ENCODE measurements at regions not wholly inside any gene's neighbourhood (a gene's known extent, or its start where the extent isn't known, plus 50 kb on each side); places are given as distances from the start of the nearest gene placed in this dataset.
"Not testable (repeated sequence)": the region's sequence is repeated elsewhere in the genome, so short reads cannot be mapped to it uniquely, and the experiment has no call there.

DNA sequence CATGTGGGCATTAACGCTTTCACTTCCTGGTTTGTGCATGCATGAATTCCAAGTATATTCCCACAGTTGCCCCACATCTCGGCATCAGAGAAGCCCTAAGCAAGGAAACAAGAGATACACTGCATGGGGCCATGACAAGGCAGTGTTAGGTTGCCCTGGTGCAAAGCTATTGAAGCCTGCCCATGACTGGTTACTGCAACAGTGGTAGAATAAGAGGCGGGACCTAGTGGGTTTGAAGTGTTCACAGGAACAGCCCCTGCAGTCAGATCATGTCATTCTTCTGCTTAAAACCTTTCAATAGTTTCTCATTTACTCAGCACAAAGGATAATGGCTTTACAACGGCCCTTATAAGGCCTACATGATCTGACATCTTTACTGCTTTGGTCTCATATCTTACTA is 80.9 kb upstream of the TOPAZ1 start:
- Histone ChIP-seq H2AFZ (ENCODE audit: low read depth, low read length) (no peak overlapping the region), H3K4me3 (ENCODE audit: low read length) (no peak overlapping the region), H3K27me3 (ENCODE audit: insufficient read depth, low read length) (no peaks in the 10 kb centered on the region), H3K36me3 (ENCODE audit: insufficient read depth, low read length) (no peaks in the 10 kb centered on the region), H3K4me1 (ENCODE audit: insufficient read depth, low read length) (no peaks in the 10 kb centered on the region), H3K9me3 (ENCODE audit: low read length) (no peaks in the 10 kb centered on the region)

DNA sequence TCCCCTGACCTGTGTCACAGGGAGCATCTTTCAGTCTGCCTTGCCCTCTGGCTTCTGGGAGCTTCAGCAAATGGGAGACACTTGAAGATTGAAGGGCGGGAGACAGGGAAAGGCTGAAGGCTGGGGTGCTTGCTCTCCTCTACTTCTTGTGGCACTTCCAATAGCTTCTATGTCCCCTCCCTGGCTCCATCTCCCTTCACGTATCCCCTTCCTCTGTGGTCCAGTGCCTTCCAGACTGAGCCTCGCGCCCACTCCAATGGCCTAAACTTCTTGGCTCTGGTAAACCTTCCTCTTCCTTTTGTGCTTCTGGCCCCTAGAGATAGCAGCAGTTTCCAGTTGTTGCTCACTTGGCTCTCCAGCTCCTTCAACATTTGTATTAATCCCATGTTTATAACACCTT is 69.8 kb upstream of the TOPAZ1 start:
- Histone ChIP-seq H3K9me3 (ENCODE audit: low read length) (no peaks in the 10 kb centered on the region), H3K4me1 (ENCODE audit: insufficient read depth, low read length) (no peaks in the 10 kb centered on the region), H3K27me3 (ENCODE audit: insufficient read depth, low read length) (no peaks in the 10 kb centered on the region), H3K4me3 (ENCODE audit: low read length) (no peak overlapping the region), H3K36me3 (ENCODE audit: insufficient read depth, low read length) (no peaks in the 10 kb centered on the region), H2AFZ (ENCODE audit: low read depth, low read length) (no peak overlapping the region)

DNA sequence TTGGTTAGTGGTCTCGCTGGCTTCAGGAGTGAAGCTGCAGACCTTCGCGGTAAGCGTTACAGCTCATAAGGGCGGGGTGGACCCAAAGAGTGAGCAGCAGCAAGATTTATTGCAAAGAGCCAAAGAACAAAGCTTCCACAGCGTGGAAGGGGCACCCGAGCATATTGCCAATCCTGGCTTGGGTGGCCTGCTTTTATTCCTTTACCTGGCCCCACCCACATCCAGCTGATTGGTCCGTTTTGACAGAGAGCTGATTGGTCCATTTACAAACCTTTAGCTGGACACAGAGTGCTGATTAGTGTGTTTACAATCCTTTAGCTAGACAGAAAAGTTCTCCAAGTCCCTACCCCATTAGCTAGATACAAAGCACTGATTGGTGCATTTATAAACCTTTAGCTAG is 69.0 kb upstream of the TOPAZ1 start:
- not testable (repeated sequence) for H3K36me3 ChIP-seq (ENCODE audit: insufficient read depth, low read length); H3K4me3 ChIP-seq (ENCODE audit: low read length); H3K4me1 ChIP-seq (ENCODE audit: insufficient read depth, low read length); H3K27me3 ChIP-seq (ENCODE audit: insufficient read depth, low read length); H3K9me3 ChIP-seq (ENCODE audit: low read length); H2AFZ ChIP-seq (ENCODE audit: low read depth, low read length)

DNA sequence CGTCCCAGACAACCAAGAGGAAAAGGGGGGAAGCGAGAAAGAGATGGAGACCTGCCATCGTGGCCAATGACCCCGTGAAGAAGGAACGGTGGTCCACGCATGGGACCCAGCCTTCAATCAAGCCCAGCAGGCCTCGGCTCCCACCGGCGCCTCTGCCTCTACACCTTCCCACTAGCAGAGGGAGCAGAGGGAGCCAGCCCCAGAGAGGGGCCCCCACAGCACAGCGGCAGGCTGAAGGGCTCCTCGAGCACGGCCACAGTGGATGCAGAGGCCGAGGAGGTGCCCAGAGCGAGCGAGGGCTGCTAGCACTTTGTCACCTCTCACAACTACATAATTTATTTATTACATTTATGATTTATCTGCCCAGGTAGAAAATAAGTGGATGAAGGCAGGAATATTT is 68.4 kb upstream of the TOPAZ1 start:
- H3K27me3 ChIP-seq (ENCODE audit: insufficient read depth, low read length): no peaks in the 10 kb centered on the region

DNA sequence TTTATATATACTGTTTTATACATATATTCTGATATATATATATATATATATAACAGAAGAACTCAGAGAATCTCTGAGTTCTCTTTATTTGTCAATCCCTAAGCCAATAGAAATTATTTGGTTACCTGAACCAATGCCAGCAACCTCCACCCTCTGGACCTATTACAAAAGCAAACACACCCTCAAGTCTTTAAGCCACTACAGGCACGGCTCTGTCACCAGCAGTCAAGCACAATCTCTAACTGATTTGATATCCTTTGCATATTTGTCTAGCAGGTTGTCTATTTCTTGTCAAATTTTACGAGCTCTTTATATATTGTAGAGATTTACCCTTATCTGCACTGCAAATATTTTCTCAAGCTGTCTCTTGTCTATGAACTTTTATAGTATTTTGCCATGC is 66.6 kb upstream of the TOPAZ1 start:
- Histone ChIP-seq H3K36me3 (ENCODE audit: insufficient read depth, low read length) (no peaks in the 10 kb centered on the region), H3K9me3 (ENCODE audit: low read length) (no peaks in the 10 kb centered on the region), H3K4me1 (ENCODE audit: insufficient read depth, low read length) (no peaks in the 10 kb centered on the region), H3K27me3 (ENCODE audit: insufficient read depth, low read length) (no peaks in the 10 kb centered on the region), H2AFZ (ENCODE audit: low read depth, low read length) (no peak overlapping the region), H3K4me3 (ENCODE audit: low read length) (no peak overlapping the region)

More for the DNA sequence above, 68.4 kb upstream of the TOPAZ1 start:
- Histone ChIP-seq H3K36me3 (ENCODE audit: insufficient read depth, low read length) (no peaks in the 10 kb centered on the region), H3K4me1 (ENCODE audit: insufficient read depth, low read length) (no peaks in the 10 kb centered on the region), H3K4me3 (ENCODE audit: low read length) (no peak overlapping the region), H3K9me3 (ENCODE audit: low read length) (no peaks in the 10 kb centered on the region), H2AFZ (ENCODE audit: low read depth, low read length) (no peak overlapping the region)

DNA sequence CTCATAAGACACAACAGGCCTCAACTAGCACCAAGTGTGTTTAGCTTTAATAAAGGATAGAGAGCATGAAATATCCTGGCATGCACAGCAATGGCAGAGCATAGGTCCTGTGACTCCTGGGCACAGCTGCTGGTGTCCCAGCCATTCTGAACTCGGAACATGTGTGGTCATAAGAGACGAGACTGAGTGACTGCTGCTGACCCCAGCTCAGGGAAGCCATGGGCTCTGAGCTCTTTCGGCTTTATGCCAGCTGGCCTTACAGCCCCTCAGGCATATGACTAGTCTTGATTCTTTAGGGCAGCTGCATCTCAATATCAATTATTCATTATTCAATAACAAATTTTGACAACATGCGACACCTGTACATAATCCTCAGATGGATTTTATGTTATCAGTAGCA is 62.4 kb upstream of the TOPAZ1 start:
- H2AFZ ChIP-seq (ENCODE audit: low read depth, low read length): no peak overlapping the region
- no peak overlapping the region for H3K4me3 ChIP-seq (ENCODE audit: low read length)
- no peaks in the 10 kb centered on the region for H3K9me3 ChIP-seq (ENCODE audit: low read length)

DNA sequence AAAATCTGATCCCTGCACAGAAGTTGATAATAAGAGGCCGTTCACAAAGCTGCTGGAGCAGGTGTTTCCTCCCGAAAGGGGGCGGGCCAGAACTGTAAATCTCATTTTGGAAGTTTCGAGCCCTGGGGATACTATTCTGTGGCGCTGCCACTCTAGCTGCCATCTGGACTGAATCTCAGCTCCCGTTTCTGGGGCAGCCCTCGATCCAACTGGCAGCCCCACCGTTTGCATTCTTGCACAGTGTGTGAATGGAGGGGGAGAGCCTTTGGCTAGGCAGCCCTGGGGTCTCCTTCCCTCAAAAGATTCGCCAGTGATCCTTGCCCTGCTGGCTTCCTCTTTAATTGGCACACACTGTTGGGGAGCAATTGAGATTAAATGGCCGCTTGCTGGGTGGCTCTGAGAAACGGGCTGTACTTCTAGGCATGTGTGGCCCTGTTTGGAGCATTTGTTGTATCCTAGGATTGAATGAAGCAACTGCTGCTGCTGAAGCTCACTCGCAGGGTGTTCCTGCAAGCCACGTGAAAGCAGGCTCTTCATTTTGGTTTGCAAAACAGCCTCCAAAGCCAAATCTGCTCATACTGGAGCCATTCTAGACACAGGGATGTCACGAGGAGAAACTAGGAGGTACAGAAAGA is 57.2 kb upstream of the TOPAZ1 start:
- Histone ChIP-seq H3K27me3 (ENCODE audit: insufficient read depth, low read length) (peaks cover 2% of the 10 kb centered on the region), H2AFZ (ENCODE audit: low read depth, low read length) (no peak overlapping the region), H3K4me3 (ENCODE audit: low read length) (no peak overlapping the region), H3K9me3 (ENCODE audit: low read length) (no peaks in the 10 kb centered on the region), H3K4me1 (ENCODE audit: insufficient read depth, low read length) (no peaks in the 10 kb centered on the region), H3K36me3 (ENCODE audit: insufficient read depth, low read length) (no peaks in the 10 kb centered on the region)

More for the DNA sequence above, 62.4 kb upstream of the TOPAZ1 start:
- no peaks in the 10 kb centered on the region for H3K36me3 ChIP-seq (ENCODE audit: insufficient read depth, low read length)
- H3K4me1 ChIP-seq (ENCODE audit: insufficient read depth, low read length): no peaks in the 10 kb centered on the region
- H3K27me3 ChIP-seq (ENCODE audit: insufficient read depth, low read length): no peaks in the 10 kb centered on the region

DNA sequence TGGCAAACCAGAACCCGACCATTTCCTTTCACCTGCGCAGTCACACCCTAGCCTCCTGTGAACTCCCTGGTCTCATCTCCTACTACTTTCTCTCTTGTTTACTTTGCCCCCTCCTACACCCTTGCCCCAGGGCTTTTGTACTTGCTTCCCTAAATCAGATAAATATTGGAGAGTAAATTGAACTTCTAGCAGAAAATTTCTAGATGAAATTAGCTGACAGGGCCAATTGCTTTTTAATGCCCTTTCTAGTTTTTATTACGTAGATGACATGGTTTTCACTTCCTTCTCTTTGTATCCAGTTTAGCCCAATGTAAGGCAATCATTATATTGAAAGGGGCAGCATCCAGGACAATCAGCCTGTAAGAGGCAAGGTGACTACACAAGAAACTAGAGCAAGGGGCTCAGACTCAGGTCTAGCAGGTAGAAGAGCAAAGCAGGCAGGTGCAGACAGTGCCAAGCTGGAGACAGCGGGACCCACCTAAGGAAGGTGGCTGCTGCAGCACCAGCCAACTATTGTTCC is 56.2 kb upstream of the TOPAZ1 start:
- H3K4me3 ChIP-seq (ENCODE audit: low read length): no peak overlapping the region
- no peaks in the 10 kb centered on the region for H3K4me1 ChIP-seq (ENCODE audit: insufficient read depth, low read length)
- no peaks in the 10 kb centered on the region for H3K36me3 ChIP-seq (ENCODE audit: insufficient read depth, low read length)
- H3K27me3 ChIP-seq (ENCODE audit: insufficient read depth, low read length): peaks cover 2% of the 10 kb centered on the region
- no peaks in the 10 kb centered on the region for H3K9me3 ChIP-seq (ENCODE audit: low read length)
- no peak overlapping the region for H2AFZ ChIP-seq (ENCODE audit: low read depth, low read length)

DNA sequence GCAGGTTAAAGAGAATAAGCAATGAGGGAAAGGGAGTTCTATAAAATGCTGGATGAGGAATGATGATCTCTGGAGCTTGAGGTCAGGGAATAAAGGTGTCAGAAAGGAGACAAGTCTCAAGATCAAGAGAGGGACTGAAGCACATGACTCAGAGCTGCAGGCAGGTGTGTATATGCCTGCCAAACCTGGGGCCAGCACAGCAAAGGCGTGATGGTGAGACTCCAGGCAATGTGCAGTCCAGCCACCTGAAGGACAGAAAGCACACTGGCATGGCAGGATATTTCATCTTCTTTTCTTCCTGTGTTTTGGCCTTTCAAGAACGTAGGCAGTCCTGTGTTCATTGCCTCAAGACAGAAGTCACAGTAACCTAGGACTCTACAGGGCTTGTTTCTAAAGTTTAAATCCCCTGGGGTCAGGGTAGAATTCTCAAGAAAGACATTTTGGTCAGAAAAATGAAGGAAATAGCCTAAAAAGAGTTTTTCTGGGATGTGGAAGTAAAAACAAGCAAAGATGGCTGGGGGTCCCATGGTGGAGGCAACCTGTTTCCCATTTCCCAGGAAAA is 55.5 kb upstream of the TOPAZ1 start:
- Histone ChIP-seq H3K9me3 (ENCODE audit: low read length) (no peaks in the 10 kb centered on the region), H3K4me3 (ENCODE audit: low read length) (no peak overlapping the region), H3K36me3 (ENCODE audit: insufficient read depth, low read length) (no peaks in the 10 kb centered on the region), H3K27me3 (ENCODE audit: insufficient read depth, low read length) (peaks cover 2% of the 10 kb centered on the region), H2AFZ (ENCODE audit: low read depth, low read length) (no peak overlapping the region), H3K4me1 (ENCODE audit: insufficient read depth, low read length) (no peaks in the 10 kb centered on the region)

DNA sequence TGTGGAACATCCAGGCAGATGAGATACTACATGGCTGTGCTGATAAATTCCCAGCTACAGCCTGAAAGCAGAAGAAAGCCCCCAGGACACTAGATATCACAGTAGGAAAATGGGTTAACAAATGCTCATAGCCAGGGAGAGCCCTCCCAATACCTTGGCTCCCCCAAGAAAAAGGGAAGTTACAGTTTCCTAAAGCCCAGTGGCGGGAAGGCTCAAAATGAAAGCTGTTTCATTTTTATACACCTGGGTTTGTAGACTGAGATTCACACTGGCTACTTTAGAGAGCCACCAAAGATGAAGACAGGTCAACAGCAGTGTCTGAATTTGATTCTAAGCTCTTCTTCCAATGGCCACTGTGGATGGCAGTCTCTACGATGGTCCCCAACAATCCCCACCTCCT is 55.0 kb upstream of the TOPAZ1 start:
- H2AFZ ChIP-seq (ENCODE audit: low read depth, low read length): no peak overlapping the region
- no peak overlapping the region for H3K4me3 ChIP-seq (ENCODE audit: low read length)
- H3K9me3 ChIP-seq (ENCODE audit: low read length): no peaks in the 10 kb centered on the region
- peaks cover 2% of the 10 kb centered on the region for H3K27me3 ChIP-seq (ENCODE audit: insufficient read depth, low read length)
- no peaks in the 10 kb centered on the region for H3K36me3 ChIP-seq (ENCODE audit: insufficient read depth, low read length)
- H3K4me1 ChIP-seq (ENCODE audit: insufficient read depth, low read length): no peaks in the 10 kb centered on the region

Measured in neuron (in vitro differentiated cells).